Upper lobe of right lung (tissue), 1 donor: ENCODE measurements at regions not wholly inside any gene's neighbourhood (a gene's known extent, or its start where the extent isn't known, plus 50 kb on each side); places are given as distances from the start of the nearest gene placed in this dataset.

Experiments
- ATAC-seq: fragments of 200-7000 bp; cut with Tn5 transposase; one replicate; pipeline ENCODE4 v1.9.1; 2020; ENCODE audit warnings: mild to moderate bottlenecking, moderate library complexity
- DNase-seq: peaks from one replicate; pipeline ENCODE4 v3.0.0-alpha.2; 2020
- H3K27ac ChIP-seq: fragments of 200-600 bp; one replicate; pipeline ENCODE4 v1.8.0; 2022
- H3K27me3 ChIP-seq: fragments of 200-600 bp; one replicate; pipeline ENCODE4 v1.8.0; 2022; ENCODE audit warnings: mild to moderate bottlenecking
- H3K36me3 ChIP-seq: fragments of 200-600 bp; one replicate; pipeline ENCODE4 v1.8.0; 2022
- H3K4me1 ChIP-seq: fragments of 200-600 bp; one replicate; pipeline ENCODE4 v1.8.0; 2022
- H3K4me3 ChIP-seq: fragments of 200-600 bp; one replicate; pipeline ENCODE4 v1.8.0; 2022; ENCODE audit warnings: mild to moderate bottlenecking
- H3K9me3 ChIP-seq: fragments of 200-600 bp; one replicate; pipeline ENCODE4 v1.8.0; 2022
- intact Hi-C: fragments of 100-400 bp; cut with DNase I; formaldehyde crosslinking; loops from one replicate; pipeline ENCODE4 v1.11.0; 2022
- TF ChIP-seq, protein P1 (sequence below): fragments of 200-600 bp; IDR thresholded peaks from one replicate; pipeline ENCODE4 v1.8.0; 2022; ENCODE audit warnings: antibody characterized with exemption
- donor health status: DM: no; HTN: yes; CAD: no; lungs with severe emphysema.

DNA sequence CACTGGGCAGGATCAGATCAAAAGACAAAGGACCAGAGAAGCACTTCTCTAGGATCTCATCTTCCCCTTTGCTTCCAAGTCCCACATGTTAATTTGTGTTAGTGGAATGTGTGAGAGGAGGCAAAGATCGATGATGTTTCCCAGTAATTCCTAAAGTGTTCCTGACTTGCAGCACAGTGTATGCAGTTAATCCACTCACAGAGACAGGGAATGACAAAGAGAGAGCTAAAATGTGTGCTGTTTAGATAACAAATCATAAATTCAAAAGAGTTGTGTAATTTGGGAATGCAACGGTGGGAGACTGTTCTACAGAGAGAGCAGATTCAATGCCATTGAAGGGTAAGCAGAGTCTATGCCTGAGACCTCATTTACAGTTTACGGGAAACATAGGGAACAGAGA is 132.0 kb upstream of the SVIL start:
- no peaks in the 10 kb centered on the region for H3K36me3 ChIP-seq
- no peaks in the 10 kb centered on the region for H3K4me1 ChIP-seq
- intact Hi-C loops = no loop called here
- no peak for ATAC-seq
- H3K9me3 ChIP-seq = no peaks in the 10 kb centered on the region
- TF ChIP-seq, protein P1, sequence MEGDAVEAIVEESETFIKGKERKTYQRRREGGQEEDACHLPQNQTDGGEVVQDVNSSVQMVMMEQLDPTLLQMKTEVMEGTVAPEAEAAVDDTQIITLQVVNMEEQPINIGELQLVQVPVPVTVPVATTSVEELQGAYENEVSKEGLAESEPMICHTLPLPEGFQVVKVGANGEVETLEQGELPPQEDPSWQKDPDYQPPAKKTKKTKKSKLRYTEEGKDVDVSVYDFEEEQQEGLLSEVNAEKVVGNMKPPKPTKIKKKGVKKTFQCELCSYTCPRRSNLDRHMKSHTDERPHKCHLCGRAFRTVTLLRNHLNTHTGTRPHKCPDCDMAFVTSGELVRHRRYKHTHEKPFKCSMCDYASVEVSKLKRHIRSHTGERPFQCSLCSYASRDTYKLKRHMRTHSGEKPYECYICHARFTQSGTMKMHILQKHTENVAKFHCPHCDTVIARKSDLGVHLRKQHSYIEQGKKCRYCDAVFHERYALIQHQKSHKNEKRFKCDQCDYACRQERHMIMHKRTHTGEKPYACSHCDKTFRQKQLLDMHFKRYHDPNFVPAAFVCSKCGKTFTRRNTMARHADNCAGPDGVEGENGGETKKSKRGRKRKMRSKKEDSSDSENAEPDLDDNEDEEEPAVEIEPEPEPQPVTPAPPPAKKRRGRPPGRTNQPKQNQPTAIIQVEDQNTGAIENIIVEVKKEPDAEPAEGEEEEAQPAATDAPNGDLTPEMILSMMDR = no peak
- no peak overlapping the region for H3K4me3 ChIP-seq
- H3K27me3 ChIP-seq = no peaks in the 10 kb centered on the region
- no peak overlapping the region for H3K27ac ChIP-seq
- no peak for DNase-seq

DNA sequence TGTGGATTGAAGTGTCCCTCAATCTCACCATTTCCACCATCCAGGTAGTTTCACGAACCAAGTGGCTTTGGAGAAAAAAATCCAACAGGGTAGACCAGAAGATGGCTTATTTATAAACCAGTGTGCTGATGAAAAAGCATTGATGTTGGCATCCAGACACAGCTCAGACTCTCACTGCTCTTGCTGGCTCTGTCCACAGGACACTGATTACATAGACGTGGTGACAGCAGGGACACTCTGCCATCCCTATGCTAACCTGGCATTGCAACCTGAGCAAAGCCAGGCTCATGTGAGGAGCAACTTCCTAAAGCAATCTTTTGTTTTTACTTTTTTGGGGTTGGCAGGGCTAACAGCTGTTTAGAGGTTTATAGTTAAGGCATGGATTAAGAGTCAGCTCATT is 130.6 kb upstream of the SVIL start:
- TF ChIP-seq, protein P1 = no peak

DNA sequence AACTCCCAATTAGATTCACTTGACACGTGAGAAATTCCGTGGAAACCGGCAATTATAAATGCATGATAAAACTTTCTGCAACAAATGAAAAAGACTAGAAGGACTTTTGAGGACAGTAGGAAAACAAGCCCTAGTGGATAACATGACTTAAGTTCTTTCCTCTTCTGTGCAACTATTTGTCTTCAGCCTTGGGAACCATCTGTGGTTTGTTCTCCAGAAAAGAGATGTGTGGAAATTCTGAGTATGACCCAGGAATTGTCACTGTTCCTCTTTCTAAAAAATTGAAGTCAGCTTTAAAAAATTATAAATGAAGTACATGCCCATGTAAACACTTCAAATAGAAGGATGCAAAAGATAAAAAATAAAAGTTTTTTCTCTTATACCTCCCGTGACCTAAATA is 128.6 kb upstream of the SVIL start:
- intact Hi-C loops = no loop called here
- TF ChIP-seq, protein P1 = no peak
- H3K27me3 ChIP-seq = no peaks in the 10 kb centered on the region
- H3K36me3 ChIP-seq = no peaks in the 10 kb centered on the region
- no peak overlapping the region for H3K4me3 ChIP-seq
- no peak for DNase-seq
- no peaks in the 10 kb centered on the region for H3K4me1 ChIP-seq
- H3K27ac ChIP-seq = no peak overlapping the region
- no peaks in the 10 kb centered on the region for H3K9me3 ChIP-seq
- peak; percentile 54 for ATAC-seq

More for the DNA sequence above, 130.6 kb upstream of the SVIL start:
- intact Hi-C loops = no loop called here
- Histone ChIP-seq H3K36me3 (no peaks in the 10 kb centered on the region), H3K27ac (no peak overlapping the region), H3K4me1 (no peaks in the 10 kb centered on the region), H3K4me3 (no peak overlapping the region), H3K9me3 (no peaks in the 10 kb centered on the region), H3K27me3 (no peaks in the 10 kb centered on the region)
- no peak for ATAC-seq
- DNase-seq = no peak

DNA sequence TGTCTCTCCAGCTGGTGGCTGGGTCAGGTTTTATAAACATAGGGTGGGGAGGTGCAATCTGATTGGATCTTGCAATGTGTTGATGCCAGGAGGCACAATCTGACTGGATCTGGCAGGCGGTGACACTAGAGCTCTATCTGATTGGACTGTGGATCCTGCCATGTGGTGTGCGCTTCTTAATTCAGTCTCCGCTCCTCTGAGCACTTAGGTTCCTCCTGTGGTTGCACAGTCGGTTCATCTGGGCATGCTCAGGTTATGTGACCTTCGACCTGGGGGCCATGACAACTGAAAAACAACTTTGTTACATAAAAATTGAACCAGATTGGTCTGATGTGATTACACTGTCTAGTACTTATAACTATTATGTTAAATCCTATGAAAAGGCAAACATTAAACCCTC is 127.1 kb upstream of the SVIL start:
- Histone ChIP-seq H3K4me3 (no peak overlapping the region), H3K36me3 (no peaks in the 10 kb centered on the region), H3K9me3 (no peaks in the 10 kb centered on the region), H3K27ac (no peak overlapping the region), H3K27me3 (no peaks in the 10 kb centered on the region), H3K4me1 (peaks cover 9% of the 10 kb centered on the region)
- TF ChIP-seq, protein P1 = no peak
- intact Hi-C loops = no loop called here
- DNase-seq (no peak), ATAC-seq (peak; percentile 51)

DNA sequence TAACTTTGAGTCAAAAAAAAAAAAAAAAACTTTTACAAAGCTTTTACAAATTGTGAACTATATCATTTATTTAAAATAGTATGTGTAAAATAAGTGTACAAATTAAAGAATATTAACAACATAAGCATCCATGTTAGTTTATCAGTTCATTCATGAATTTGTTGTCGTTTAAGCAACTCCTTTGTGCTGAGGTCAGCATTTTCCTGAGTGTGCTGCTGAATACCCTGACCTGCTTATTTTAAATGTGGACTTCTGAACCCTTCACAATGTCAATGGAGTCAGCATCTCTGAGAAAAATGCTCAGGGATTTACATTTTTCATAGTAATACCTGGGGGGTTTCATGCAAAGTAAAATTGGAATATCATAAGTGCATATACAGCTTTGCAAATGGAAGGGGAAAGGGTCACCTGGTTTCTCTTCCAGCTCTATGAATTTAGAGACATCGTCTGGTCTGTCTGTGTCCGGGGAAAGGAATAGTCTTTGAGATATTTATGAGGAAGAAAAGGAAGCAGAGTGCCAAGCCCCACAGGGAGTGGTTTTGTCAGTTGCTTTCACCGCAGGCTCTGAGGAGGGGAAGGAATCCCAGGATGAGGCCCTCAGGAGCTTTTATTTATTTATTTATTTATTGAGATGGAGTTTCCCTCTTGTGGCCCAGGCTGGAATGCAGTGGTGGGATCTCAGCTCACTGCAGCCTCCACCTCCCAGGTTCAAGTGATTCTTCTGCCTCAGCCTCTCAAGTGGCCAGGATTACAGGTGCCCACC is 125.5 kb upstream of the SVIL start:
- ATAC-seq = no peak
- intact Hi-C loops = no loop called here
- Histone ChIP-seq H3K36me3 (no peaks in the 10 kb centered on the region), H3K27me3 (no peaks in the 10 kb centered on the region), H3K27ac (no peak overlapping the region), H3K4me1 (peaks cover 9% of the 10 kb centered on the region), H3K9me3 (no peaks in the 10 kb centered on the region), H3K4me3 (no peak overlapping the region)
- TF ChIP-seq, protein P1 = no peak
- no peak for DNase-seq
